ENCODE measurements at regions not wholly inside any gene's neighbourhood (a gene's known extent, or its start where the extent isn't known, plus 50 kb on each side); places are given as distances from the start of the nearest gene placed in this dataset.

- DNase-seq (no peak), ATAC-seq (no peak)
- WGBS, result 90% methylated on average over 1 of the region's 1 CpG
- Histone ChIP-seq H3K27me3 (ENCODE audit: control insufficient read depth, insufficient read depth) (no peaks in the 10 kb centered on the region), H3K4me1 (ENCODE audit: control insufficient read depth, insufficient read depth, low read length) (no peaks in the 10 kb centered on the region), H3K27ac (ENCODE audit: low read length) (no peak overlapping the region), H3K9me3 (ENCODE audit: control insufficient read depth, low read length) (no peaks in the 10 kb centered on the region), H3K4me3 (ENCODE audit: low read length) (no peak overlapping the region)
- intact Hi-C loops (cut with DNase I), result no loop called here
Observed at GRCh38 chr7:41603985-41604384, 98.9 kb downstream of the INHBA start.

DNA sequence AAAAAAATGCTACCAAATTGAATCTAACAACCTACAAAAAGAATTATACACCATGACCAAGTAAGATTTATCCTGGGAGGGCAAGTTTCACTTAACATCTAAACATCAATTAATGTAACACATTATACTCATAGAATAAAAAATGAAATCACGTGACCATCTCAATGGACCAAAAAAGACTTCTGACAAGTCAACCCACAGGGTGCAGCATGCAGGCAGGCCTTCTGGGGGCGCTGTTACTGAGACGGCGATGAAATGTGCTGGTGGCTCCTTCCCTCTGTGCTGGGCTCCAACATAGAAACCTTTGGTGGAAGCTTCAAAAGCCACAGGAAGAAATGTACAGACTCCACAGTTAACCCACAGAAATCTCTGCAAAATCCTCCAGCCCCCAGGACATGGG, 103.1 kb downstream of the INHBA start:
- ATAC-seq, result no peak
- no peaks in the 10 kb centered on the region for H3K4me1 ChIP-seq (ENCODE audit: control insufficient read depth, insufficient read depth, low read length)
- H3K27me3 ChIP-seq (ENCODE audit: control insufficient read depth, insufficient read depth), result no peaks in the 10 kb centered on the region
- 55% methylated on average over 4 of the region's 4 CpGs for WGBS
- intact Hi-C loops (cut with DNase I), result no loop called here
- H3K9me3 ChIP-seq (ENCODE audit: control insufficient read depth, low read length), result no peaks in the 10 kb centered on the region
- H3K27ac ChIP-seq (ENCODE audit: low read length), result no peak overlapping the region
- no peak overlapping the region for H3K4me3 ChIP-seq (ENCODE audit: low read length)
- DNase-seq, result no peak

GRCh38 chr7:41592794-41593193, 110.1 kb downstream of the INHBA start:
- ATAC-seq, result no peak
- Histone ChIP-seq H3K27ac (ENCODE audit: low read length) (no peak overlapping the region), H3K9me3 (ENCODE audit: control insufficient read depth, low read length) (no peaks in the 10 kb centered on the region), H3K4me1 (ENCODE audit: control insufficient read depth, insufficient read depth, low read length) (no peaks in the 10 kb centered on the region), H3K27me3 (ENCODE audit: control insufficient read depth, insufficient read depth) (no peaks in the 10 kb centered on the region), H3K4me3 (ENCODE audit: low read length) (no peak overlapping the region)
- DNase-seq, result no peak
- intact Hi-C loops (cut with DNase I), result no loop called here

DNA sequence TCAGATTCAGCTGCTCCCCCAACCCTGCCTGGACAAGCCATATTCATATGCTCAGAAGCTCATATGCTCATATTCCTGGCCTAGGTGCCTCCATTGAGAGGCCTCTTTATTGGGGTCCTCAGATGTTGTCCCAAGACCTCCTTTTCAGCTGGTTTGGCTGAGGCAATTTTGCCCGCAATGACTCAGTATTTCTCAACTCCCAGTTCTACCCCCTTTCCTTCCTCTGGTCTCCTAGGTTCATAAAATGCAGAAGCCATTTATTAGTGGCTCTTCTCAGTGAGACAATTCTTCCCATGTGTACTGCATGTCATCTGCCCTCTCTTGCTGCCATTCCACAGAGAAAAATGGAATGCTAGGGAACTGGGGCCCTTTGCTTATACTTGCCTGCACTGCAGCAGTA, 110.7 kb downstream of the INHBA start:
- ATAC-seq (no peak), DNase-seq (no peak)
- WGBS, result 94% methylated on average over 1 of the region's 1 CpG
- no peaks in the 10 kb centered on the region for H3K27me3 ChIP-seq (ENCODE audit: control insufficient read depth, insufficient read depth)
- no peaks in the 10 kb centered on the region for H3K9me3 ChIP-seq (ENCODE audit: control insufficient read depth, low read length)
- no peaks in the 10 kb centered on the region for H3K4me1 ChIP-seq (ENCODE audit: control insufficient read depth, insufficient read depth, low read length)
- H3K4me3 ChIP-seq (ENCODE audit: low read length), result no peak overlapping the region
- H3K27ac ChIP-seq (ENCODE audit: low read length), result no peak overlapping the region
- intact Hi-C loops (cut with DNase I), result no loop called here

DNA sequence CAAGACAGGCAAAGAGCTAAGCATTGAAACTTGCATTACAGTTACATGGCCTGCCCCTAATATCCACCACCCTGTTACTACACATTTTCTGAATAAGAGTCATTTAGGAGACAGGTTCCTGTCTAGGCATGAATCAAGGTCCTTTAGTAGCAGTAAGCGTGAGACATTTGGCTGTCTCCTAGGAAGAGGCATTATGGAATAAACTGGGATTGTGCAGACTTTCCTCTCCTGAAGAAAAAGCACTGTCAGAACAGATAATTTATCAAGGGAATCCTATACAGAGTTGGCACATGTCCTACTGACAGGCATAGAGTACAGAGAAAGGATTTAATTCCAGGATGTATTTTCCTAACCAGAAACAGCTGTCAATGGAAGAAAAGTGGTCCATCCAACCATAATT, 111.9 kb downstream of the INHBA start:
- H3K9me3 ChIP-seq (ENCODE audit: control insufficient read depth, low read length), result no peaks in the 10 kb centered on the region
- no peak overlapping the region for H3K4me3 ChIP-seq (ENCODE audit: low read length)
- H3K27me3 ChIP-seq (ENCODE audit: control insufficient read depth, insufficient read depth), result no peaks in the 10 kb centered on the region
- 84% methylated on average over 1 of the region's 1 CpG for WGBS
- H3K27ac ChIP-seq (ENCODE audit: low read length), result no peak overlapping the region
- DNase-seq, result no peak
- ATAC-seq, result no peak
- H3K4me1 ChIP-seq (ENCODE audit: control insufficient read depth, insufficient read depth, low read length), result no peaks in the 10 kb centered on the region
- intact Hi-C loops (cut with DNase I), result no loop called here

GRCh38 chr7:41588341-41588740, 114.5 kb downstream of the INHBA start:
- Histone ChIP-seq H3K4me1 (ENCODE audit: control insufficient read depth, insufficient read depth, low read length) (no peaks in the 10 kb centered on the region), H3K4me3 (ENCODE audit: low read length) (no peak overlapping the region), H3K9me3 (ENCODE audit: control insufficient read depth, low read length) (no peaks in the 10 kb centered on the region), H3K27me3 (ENCODE audit: control insufficient read depth, insufficient read depth) (no peaks in the 10 kb centered on the region), H3K27ac (ENCODE audit: low read length) (no peak overlapping the region)
- 84% methylated on average over 5 of the region's 5 CpGs for WGBS
- intact Hi-C loops (cut with DNase I), result no loop called here
- ATAC-seq (no peak), DNase-seq (no peak)

GRCh38 chr7:41586931-41587640, 115.8 kb downstream of the INHBA start:
- Histone ChIP-seq H3K27ac (ENCODE audit: low read length) (no peak overlapping the region), H3K9me3 (ENCODE audit: control insufficient read depth, low read length) (no peaks in the 10 kb centered on the region), H3K4me3 (ENCODE audit: low read length) (no peak overlapping the region), H3K4me1 (ENCODE audit: control insufficient read depth, insufficient read depth, low read length) (no peaks in the 10 kb centered on the region), H3K27me3 (ENCODE audit: control insufficient read depth, insufficient read depth) (no peaks in the 10 kb centered on the region)
- ATAC-seq, result no peak
- intact Hi-C loops (cut with DNase I), result no loop called here
- WGBS, result 60% methylated on average over 3 of the region's 3 CpGs
- DNase-seq, result no peak

DNA sequence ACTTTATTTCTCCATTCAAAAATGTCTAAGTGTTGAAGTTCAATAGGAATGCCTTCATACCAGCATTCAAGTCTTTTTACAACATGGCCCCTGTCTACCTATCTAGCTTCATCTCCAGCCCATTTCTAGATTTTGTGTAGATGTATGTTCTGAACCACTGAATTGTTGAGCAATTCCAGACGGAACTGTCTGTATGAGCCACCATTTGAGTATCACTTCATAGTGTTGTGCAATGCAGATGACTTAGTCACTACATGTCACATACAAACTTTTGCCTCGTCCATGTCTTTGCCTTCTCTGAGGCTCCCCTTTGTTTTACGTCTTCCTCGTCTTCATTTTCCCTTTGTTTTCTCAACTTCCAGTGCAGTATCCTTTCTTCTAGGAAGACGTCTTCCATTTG, 118.1 kb downstream of the INHBA start:
- Histone ChIP-seq H3K27ac (ENCODE audit: low read length) (no peak overlapping the region), H3K9me3 (ENCODE audit: control insufficient read depth, low read length) (no peaks in the 10 kb centered on the region), H3K27me3 (ENCODE audit: control insufficient read depth, insufficient read depth) (no peaks in the 10 kb centered on the region), H3K4me1 (ENCODE audit: control insufficient read depth, insufficient read depth, low read length) (no peaks in the 10 kb centered on the region), H3K4me3 (ENCODE audit: low read length) (no peak overlapping the region)
- 85% methylated on average over 5 of the region's 5 CpGs for WGBS
- no peak for DNase-seq
- no peak for ATAC-seq
- intact Hi-C loops (cut with DNase I), result no loop called here

DNA sequence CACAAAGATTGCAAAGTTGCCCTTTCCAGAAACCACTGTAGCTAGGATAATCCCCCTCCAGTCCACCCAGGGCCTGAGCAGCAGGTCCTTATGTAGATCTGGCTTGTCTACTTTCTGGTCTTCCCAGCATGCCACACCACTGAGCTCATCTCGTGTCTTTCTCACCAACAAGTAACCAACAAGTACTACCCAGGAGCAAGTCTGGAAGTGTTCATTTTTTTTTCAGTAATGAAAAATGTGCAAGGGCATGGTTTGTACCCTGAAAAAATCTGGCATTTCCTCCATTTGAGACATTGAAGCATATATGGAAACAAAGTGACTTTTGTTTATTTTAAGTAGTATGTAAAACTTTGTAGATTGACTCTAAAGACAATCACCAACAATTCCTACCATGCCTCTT, 120.8 kb downstream of the INHBA start:
- H3K27ac ChIP-seq (ENCODE audit: low read length), result no peak overlapping the region
- DNase-seq (no peak), ATAC-seq (no peak)
- intact Hi-C loops (cut with DNase I), result no loop called here
- no peak overlapping the region for H3K4me3 ChIP-seq (ENCODE audit: low read length)
- H3K9me3 ChIP-seq (ENCODE audit: control insufficient read depth, low read length), result no peaks in the 10 kb centered on the region
- WGBS, result 79% methylated on average over 1 of the region's 1 CpG
- H3K27me3 ChIP-seq (ENCODE audit: control insufficient read depth, insufficient read depth), result no peaks in the 10 kb centered on the region
- H3K4me1 ChIP-seq (ENCODE audit: control insufficient read depth, insufficient read depth, low read length), result no peaks in the 10 kb centered on the region

GRCh38 chr7:41581041-41581440, 121.8 kb downstream of the INHBA start:
- Histone ChIP-seq H3K4me1 (ENCODE audit: control insufficient read depth, insufficient read depth, low read length) (no peaks in the 10 kb centered on the region), H3K27ac (ENCODE audit: low read length) (no peak overlapping the region), H3K9me3 (ENCODE audit: control insufficient read depth, low read length) (no peaks in the 10 kb centered on the region), H3K27me3 (ENCODE audit: control insufficient read depth, insufficient read depth) (no peaks in the 10 kb centered on the region), H3K4me3 (ENCODE audit: low read length) (no peak overlapping the region)
- DNase-seq, result no peak
- intact Hi-C loops (cut with DNase I), result no loop called here
- 15% methylated on average over 1 of the region's 1 CpG for WGBS
- ATAC-seq, result peak in 1 of 2 donors; percentile 76

DNA sequence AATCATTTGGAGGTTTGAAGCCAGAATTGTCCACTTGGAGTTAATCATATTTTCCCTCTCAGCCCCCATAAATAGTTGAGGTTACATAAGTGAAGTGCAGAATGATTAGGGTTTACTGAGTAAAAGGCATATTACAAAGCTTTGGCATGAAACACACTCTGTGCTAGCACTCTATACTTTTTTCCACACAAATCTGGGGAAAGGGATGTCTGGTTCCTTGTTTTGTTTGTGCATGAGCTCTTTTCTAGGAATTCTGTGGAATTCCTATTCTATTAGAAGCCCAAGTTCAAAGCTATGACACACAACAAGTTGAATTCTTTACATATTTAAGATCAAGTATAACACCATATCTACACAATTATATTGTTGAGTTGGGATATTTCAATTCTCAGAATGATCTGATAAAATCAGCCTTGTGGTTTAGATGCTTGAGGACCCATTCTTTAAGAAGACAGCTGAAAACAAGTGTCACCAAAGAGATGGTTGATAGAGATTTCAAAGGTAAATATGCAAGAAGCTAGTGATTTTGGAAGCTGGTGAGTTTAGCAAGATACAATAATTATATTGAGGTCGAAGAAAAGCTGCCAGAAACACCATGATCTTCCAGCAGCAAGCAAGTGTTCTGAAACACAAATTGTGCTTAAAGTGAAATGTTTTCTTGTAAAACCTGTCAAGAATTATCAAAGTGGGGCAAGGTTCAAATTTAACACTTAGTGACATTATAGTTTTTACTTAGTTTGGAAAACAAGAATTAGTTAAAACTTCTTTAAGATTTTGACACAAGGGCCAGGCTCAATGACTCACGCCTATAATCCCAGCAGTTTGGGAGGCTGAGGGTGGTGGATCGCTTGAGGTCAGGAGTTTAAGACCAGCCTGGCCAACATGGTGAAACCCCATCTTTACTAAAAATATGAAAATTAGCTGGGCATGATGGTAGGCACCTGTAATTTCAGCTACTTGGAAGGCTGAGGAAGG, 122.6 kb downstream of the INHBA start:
- Histone ChIP-seq H3K4me3 (ENCODE audit: low read length) (no peak overlapping the region), H3K4me1 (ENCODE audit: control insufficient read depth, insufficient read depth, low read length) (no peaks in the 10 kb centered on the region), H3K27me3 (ENCODE audit: control insufficient read depth, insufficient read depth) (no peaks in the 10 kb centered on the region), H3K9me3 (ENCODE audit: control insufficient read depth, low read length) (no peaks in the 10 kb centered on the region), H3K27ac (ENCODE audit: low read length) (no peak overlapping the region)
- DNase-seq (no peak), ATAC-seq (no peak)
- WGBS, result 63% methylated on average over 3 of the region's 3 CpGs
- intact Hi-C loops (cut with DNase I), result no loop called here

Measured in right cardiac atrium (tissue), 5 donors.